ACC112 (cell line): ENCODE measurements at regions not wholly inside any gene's neighbourhood (a gene's known extent, or its start where the extent isn't known, plus 50 kb on each side); places are given as distances from the start of the nearest gene placed in this dataset.

Experiments used
- H2AFZ ChIP-seq: fragments of 200-600 bp; sonication (generic); one replicate; pipeline ENCODE4 v1.6.0; 2017; ENCODE audit warnings: antibody characterized with exemption, low read length; ENCODE audit not compliant: unreplicated experiment
- H3K27ac ChIP-seq: fragments of 200-600 bp; sonication (generic); 2 replicates; pipeline ENCODE4 v1.5.1; 2014; ENCODE audit warnings: low read depth, mild to moderate bottlenecking, antibody characterized with exemption, low read length, moderate library complexity
- H3K27me3 ChIP-seq: fragments of 200-600 bp; sonication (generic); 2 replicates; pipeline ENCODE4 v1.6.1; 2014; ENCODE audit warnings: mild to moderate bottlenecking, antibody characterized with exemption, low read length, moderate library complexity, mixed read lengths; ENCODE audit not compliant: insufficient read depth
- H3K36me3 ChIP-seq: fragments of 200-600 bp; sonication (generic); 2 replicates; pipeline ENCODE4 v1.6.1; 2016; ENCODE audit warnings: mild to moderate bottlenecking, antibody characterized with exemption, low read length, moderate library complexity, mixed read lengths; ENCODE audit not compliant: insufficient read depth
- H3K4me1 ChIP-seq: fragments of 200-600 bp; sonication (generic); one replicate; pipeline ENCODE4 v1.6.1; 2016; ENCODE audit warnings: low read length, mixed read lengths; ENCODE audit not compliant: insufficient read depth, unreplicated experiment, control insufficient read depth
- H3K4me3 ChIP-seq: fragments of 200-600 bp; sonication (generic); 2 replicates; pipeline ENCODE4 v1.5.1; 2014; ENCODE audit warnings: mild to moderate bottlenecking, low read depth, low read length
- H3K79me2 ChIP-seq: fragments of 200-600 bp; sonication (generic); one replicate; pipeline ENCODE4 v1.6.0; 2016; ENCODE audit warnings: low read length; ENCODE audit not compliant: control insufficient read depth, unreplicated experiment, insufficient read depth

GRCh38 chr17:5706577-5707210 lies 122.4 kb upstream of the NLRP1 start:
- no peak overlapping the region for H2AFZ ChIP-seq
- no peak overlapping the region for H3K27ac ChIP-seq
- H3K4me3 ChIP-seq, result no peak overlapping the region
- no peaks in the 10 kb centered on the region for H3K4me1 ChIP-seq
- peaks cover 67% of the 10 kb centered on the region for H3K27me3 ChIP-seq
- H3K36me3 ChIP-seq, result no peaks in the 10 kb centered on the region
- no peaks in the 10 kb centered on the region for H3K79me2 ChIP-seq

- peaks cover 67% of the 10 kb centered on the region for H3K27me3 ChIP-seq
- no peak overlapping the region for H2AFZ ChIP-seq
- H3K4me1 ChIP-seq, result no peaks in the 10 kb centered on the region
- no peaks in the 10 kb centered on the region for H3K79me2 ChIP-seq
- H3K27ac ChIP-seq, result no peak overlapping the region
- H3K36me3 ChIP-seq, result no peaks in the 10 kb centered on the region
- H3K4me3 ChIP-seq, result no peak overlapping the region
Observed at GRCh38 chr17:5707482-5707881, 123.2 kb upstream of the NLRP1 start.

- no peaks in the 10 kb centered on the region for H3K79me2 ChIP-seq
- no peaks in the 10 kb centered on the region for H3K36me3 ChIP-seq
- no peak overlapping the region for H2AFZ ChIP-seq
- H3K27me3 ChIP-seq, result peaks cover 67% of the 10 kb centered on the region
- no peak overlapping the region for H3K4me3 ChIP-seq
- no peaks in the 10 kb centered on the region for H3K4me1 ChIP-seq
- H3K27ac ChIP-seq, result no peak overlapping the region
Observed at GRCh38 chr17:5708344-5708743, 124.0 kb upstream of the NLRP1 start.

- H3K27me3 ChIP-seq, result peaks cover 65% of the 10 kb centered on the region
- H2AFZ ChIP-seq, result no peak overlapping the region
- H3K27ac ChIP-seq, result no peak overlapping the region
- no peaks in the 10 kb centered on the region for H3K36me3 ChIP-seq
- no peak overlapping the region for H3K4me3 ChIP-seq
- H3K4me1 ChIP-seq, result no peaks in the 10 kb centered on the region
- H3K79me2 ChIP-seq, result no peaks in the 10 kb centered on the region
Observed at GRCh38 chr17:5711344-5711743, 127.0 kb upstream of the NLRP1 start.

- H3K79me2 ChIP-seq, result no peaks in the 10 kb centered on the region
- no peak overlapping the region for H2AFZ ChIP-seq
- no peak overlapping the region for H3K4me3 ChIP-seq
- H3K27ac ChIP-seq, result no peak overlapping the region
- no peaks in the 10 kb centered on the region for H3K36me3 ChIP-seq
- H3K4me1 ChIP-seq, result no peaks in the 10 kb centered on the region
- H3K27me3 ChIP-seq, result peaks cover 53% of the 10 kb centered on the region
Observed at GRCh38 chr17:5714993-5715392, 130.7 kb upstream of the NLRP1 start.

GRCh38 chr17:5715478-5715877 lies 131.2 kb upstream of the NLRP1 start:
- Histone ChIP-seq H3K36me3 (no peaks in the 10 kb centered on the region), H3K4me3 (no peak overlapping the region), H3K4me1 (no peaks in the 10 kb centered on the region), H3K27ac (no peak overlapping the region), H3K79me2 (no peaks in the 10 kb centered on the region), H2AFZ (no peak overlapping the region), H3K27me3 (peaks cover 49% of the 10 kb centered on the region)

- H3K79me2 ChIP-seq, result no peaks in the 10 kb centered on the region
- H3K4me1 ChIP-seq, result no peaks in the 10 kb centered on the region
- no peak overlapping the region for H3K4me3 ChIP-seq
- H3K36me3 ChIP-seq, result no peaks in the 10 kb centered on the region
- peaks cover 25% of the 10 kb centered on the region; the same call in 1 of the 2 replicates for H3K27me3 ChIP-seq
- H3K27ac ChIP-seq, result no peak overlapping the region
- H2AFZ ChIP-seq, result no peak overlapping the region
Observed at GRCh38 chr17:5718726-5719125, 134.4 kb upstream of the NLRP1 start.

- Histone ChIP-seq H3K79me2 (no peaks in the 10 kb centered on the region), H3K36me3 (no peaks in the 10 kb centered on the region), H3K4me3 (no peak overlapping the region), H3K27ac (no peak overlapping the region), H2AFZ (no peak overlapping the region), H3K4me1 (no peaks in the 10 kb centered on the region), H3K27me3 (peaks cover 16% of the 10 kb centered on the region; the same call in 1 of the 2 replicates)
Observed at GRCh38 chr17:5719976-5720375, 135.7 kb upstream of the NLRP1 start.

- Histone ChIP-seq H3K79me2 (no peaks in the 10 kb centered on the region), H3K36me3 (no peaks in the 10 kb centered on the region), H3K27me3 (peaks cover 27% of the 10 kb centered on the region), H3K4me1 (no peaks in the 10 kb centered on the region), H3K4me3 (no peak overlapping the region), H2AFZ (no peak overlapping the region), H3K27ac (no peak overlapping the region)
Observed at GRCh38 chr17:5730373-5730772, 146.1 kb upstream of the NLRP1 start.

GRCh38 chr17:5740937-5741336 lies 156.6 kb upstream of the NLRP1 start:
- Histone ChIP-seq H3K27ac (no peak overlapping the region), H3K4me3 (no peak overlapping the region), H3K4me1 (no peaks in the 10 kb centered on the region), H3K27me3 (peaks cover 34% of the 10 kb centered on the region), H3K36me3 (no peaks in the 10 kb centered on the region), H3K79me2 (no peaks in the 10 kb centered on the region), H2AFZ (no peak overlapping the region)

- peaks cover 29% of the 10 kb centered on the region for H3K27me3 ChIP-seq
- H3K27ac ChIP-seq, result no peak overlapping the region
- H3K4me1 ChIP-seq, result no peaks in the 10 kb centered on the region
- no peaks in the 10 kb centered on the region for H3K36me3 ChIP-seq
- H2AFZ ChIP-seq, result no peak overlapping the region
- no peaks in the 10 kb centered on the region for H3K79me2 ChIP-seq
- no peak overlapping the region for H3K4me3 ChIP-seq
Observed at GRCh38 chr17:5741810-5742209, 157.5 kb upstream of the NLRP1 start.
